Panc1 (cell line): ENCODE measurements at regions not wholly inside any gene's neighbourhood (a gene's known extent, or its start where the extent isn't known, plus 50 kb on each side); places are given as distances from the start of the nearest gene placed in this dataset.

ENCODE experiments used
- ATAC-seq: fragments of 200-7000 bp; cut with Tn5 transposase; 2 replicates; pipeline ENCODE4 v1.9.1; 2020; ENCODE audit warnings: mild to moderate bottlenecking, moderate library complexity
- BruUV-seq: library from RNA; stranded (reverse); fragments of 400-500 nt; replicated peaks from 2 replicates; lab custom pipeline; 2021; lab: Mats Ljungman, UMichigan
- CTCF ChIA-PET: fragments of 300-600 bp; sonication (Branson Sonifier 250); formaldehyde crosslinking; loops from one replicate; lab custom pipeline; 2022; ENCODE audit warnings: antibody characterized with exemption; lab: Charles Lee
- POLR2A ChIA-PET: fragments of 300-600 bp; sonication (Branson Sonifier 250); formaldehyde crosslinking; loops from one replicate; lab custom pipeline; 2022; ENCODE audit warnings: antibody characterized with exemption; lab: Charles Lee
- DNase-seq: peaks from one replicate; pipeline ENCODE4 v3.0.0-alpha.2; 2010; ENCODE audit warnings: low read depth, low spot score
- H3K27ac ChIP-seq: 2 replicates; pipeline ENCODE4 v1.5.1; 2011; ENCODE audit warnings: mild to moderate bottlenecking, low read length, inconsistent platforms
- H3K27me3 ChIP-seq: fragments of 200-500 bp; sonication (Bioruptor generic); 2 replicates; pipeline ENCODE4 v1.6.0; 2014; ENCODE audit warnings: low read length, inconsistent platforms; ENCODE audit not compliant: control insufficient read depth, insufficient read depth
- H3K36me3 ChIP-seq: fragments of 200-500 bp; sonication (Bioruptor generic); 2 replicates; pipeline ENCODE4 v1.5.1; 2014; ENCODE audit warnings: inconsistent platforms, mild to moderate bottlenecking, low read length, moderate library complexity; ENCODE audit not compliant: control insufficient read depth, insufficient read depth
- H3K4me1 ChIP-seq: 2 replicates; pipeline ENCODE4 v1.5.1; 2011; ENCODE audit warnings: inconsistent platforms, mild to moderate bottlenecking, low read length, moderate library complexity; ENCODE audit not compliant: control insufficient read depth, insufficient read depth
- H3K4me3 ChIP-seq, 2 experiments: 2 replicates each; pipeline ENCODE4 v1.5.1; 2011 to 2012; ENCODE audit warnings: low read depth in 2 of 2, low read length in 2 of 2, mild to moderate bottlenecking in 2 of 2, inconsistent platforms in 1 of 2, moderate library complexity in 1 of 2
- H3K9me3 ChIP-seq: fragments of 200-500 bp; sonication (Bioruptor generic); 2 replicates; pipeline ENCODE4 v1.5.1; 2014; ENCODE audit warnings: low read depth, mild to moderate bottlenecking, inconsistent platforms, low read length, moderate library complexity; ENCODE audit not compliant: control insufficient read depth, insufficient read depth
- CTCF ChIP-seq: fragments of 450-650 bp; IDR thresholded peaks from 2 replicates; pipeline ENCODE4 v1.5.1; 2017; ENCODE audit warnings: mild to moderate bottlenecking
- POLR2AphosphoS5 ChIP-seq: IDR thresholded peaks from 2 replicates; pipeline ENCODE4 v1.6.1; 2012; ENCODE audit warnings: mild to moderate bottlenecking, low read depth, low read length, moderate library complexity
- SIN3A ChIP-seq: IDR thresholded peaks from 2 replicates; pipeline ENCODE4 v1.6.1; 2012; ENCODE audit warnings: low read depth, mild to moderate bottlenecking, low read length, moderate library complexity, borderline replicate concordance; ENCODE audit not compliant: insufficient read depth
- TCF7L2 ChIP-seq: IDR thresholded peaks from 2 replicates; pipeline ENCODE4 v1.6.1; 2011; ENCODE audit warnings: mild to moderate bottlenecking, low read depth, low read length, inconsistent platforms
- in situ Hi-C: cut with HindIII; loops from 2 replicates; pipeline ENCODE4 v1.10.0; 2016; ENCODE audit warnings: low sequenced_read_pairs, low pct_unique_long_range_greater_than_20kb
- intact Hi-C: fragments of 100-400 bp; cut with micrococcal nuclease; formaldehyde crosslinking; loops from one replicate; pipeline ENCODE4 v1.10.0; 2022; ENCODE audit not compliant: unreplicated experiment
- TF ChIP-seq, protein P1 (sequence below), 2 experiments: IDR thresholded peaks; 2 replicates each; pipeline ENCODE4 v1.6.1; 2011 to 2012; ENCODE audit warnings: low read depth in 2 of 2, control low read depth in 1 of 2, low read length in 1 of 2, mild to moderate bottlenecking in 1 of 2, moderate library complexity in 1 of 2; ENCODE audit not compliant: insufficient read depth in 1 of 2

- BruUV-seq, result no TSS peak
- no peaks in the 10 kb centered on the region for H3K9me3 ChIP-seq
- POLR2A ChIA-PET, result no interaction called here
- in situ Hi-C loops (no loop called here), intact Hi-C loops (no loop called here)
- no peak overlapping the region for H3K4me3 ChIP-seq
- ATAC-seq (no peak), DNase-seq (no peak)
- H3K27me3 ChIP-seq, result no peaks in the 10 kb centered on the region
- TF ChIP-seq SIN3A (no peak), TCF7L2 (no peak), CTCF (no peak), POLR2AphosphoS5 (no peak)
- TF ChIP-seq, protein P1, sequence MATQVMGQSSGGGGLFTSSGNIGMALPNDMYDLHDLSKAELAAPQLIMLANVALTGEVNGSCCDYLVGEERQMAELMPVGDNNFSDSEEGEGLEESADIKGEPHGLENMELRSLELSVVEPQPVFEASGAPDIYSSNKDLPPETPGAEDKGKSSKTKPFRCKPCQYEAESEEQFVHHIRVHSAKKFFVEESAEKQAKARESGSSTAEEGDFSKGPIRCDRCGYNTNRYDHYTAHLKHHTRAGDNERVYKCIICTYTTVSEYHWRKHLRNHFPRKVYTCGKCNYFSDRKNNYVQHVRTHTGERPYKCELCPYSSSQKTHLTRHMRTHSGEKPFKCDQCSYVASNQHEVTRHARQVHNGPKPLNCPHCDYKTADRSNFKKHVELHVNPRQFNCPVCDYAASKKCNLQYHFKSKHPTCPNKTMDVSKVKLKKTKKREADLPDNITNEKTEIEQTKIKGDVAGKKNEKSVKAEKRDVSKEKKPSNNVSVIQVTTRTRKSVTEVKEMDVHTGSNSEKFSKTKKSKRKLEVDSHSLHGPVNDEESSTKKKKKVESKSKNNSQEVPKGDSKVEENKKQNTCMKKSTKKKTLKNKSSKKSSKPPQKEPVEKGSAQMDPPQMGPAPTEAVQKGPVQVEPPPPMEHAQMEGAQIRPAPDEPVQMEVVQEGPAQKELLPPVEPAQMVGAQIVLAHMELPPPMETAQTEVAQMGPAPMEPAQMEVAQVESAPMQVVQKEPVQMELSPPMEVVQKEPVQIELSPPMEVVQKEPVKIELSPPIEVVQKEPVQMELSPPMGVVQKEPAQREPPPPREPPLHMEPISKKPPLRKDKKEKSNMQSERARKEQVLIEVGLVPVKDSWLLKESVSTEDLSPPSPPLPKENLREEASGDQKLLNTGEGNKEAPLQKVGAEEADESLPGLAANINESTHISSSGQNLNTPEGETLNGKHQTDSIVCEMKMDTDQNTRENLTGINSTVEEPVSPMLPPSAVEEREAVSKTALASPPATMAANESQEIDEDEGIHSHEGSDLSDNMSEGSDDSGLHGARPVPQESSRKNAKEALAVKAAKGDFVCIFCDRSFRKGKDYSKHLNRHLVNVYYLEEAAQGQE (IDR thresholded peaks at IDR 0.05; ENCODE audit: insufficient read depth in 1 of 2, low read depth in 2 of 2, low read length in 1 of 2), result no peak
- H3K36me3 ChIP-seq, result no peaks in the 10 kb centered on the region
- no peak overlapping the region for H3K27ac ChIP-seq
- H3K4me1 ChIP-seq, result no peaks in the 10 kb centered on the region
- CTCF ChIA-PET, result no interaction called here
Observed at GRCh38 chr5:109562441-109562840, 127.3 kb upstream of the MAN2A1 start.

DNA sequence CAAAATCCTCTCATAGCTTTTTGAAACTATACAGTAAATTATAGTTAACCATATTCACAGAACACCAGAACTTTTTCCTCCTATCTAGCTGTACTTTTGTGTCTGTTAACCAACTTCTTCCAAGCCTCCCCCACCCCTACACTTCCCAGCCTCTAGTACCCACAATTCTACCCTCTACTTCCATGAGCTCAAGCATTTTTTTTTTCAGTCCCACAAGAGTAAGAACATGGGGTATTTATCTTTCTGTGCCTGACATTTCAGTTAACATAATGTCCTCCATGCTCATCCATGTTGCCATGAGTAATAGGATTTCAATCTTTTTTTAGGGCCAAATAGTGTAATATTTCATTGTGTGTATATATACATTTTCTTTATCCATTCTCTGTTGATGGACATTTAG is 128.3 kb upstream of the MAN2A1 start:
- TF ChIP-seq SIN3A (no peak), TCF7L2 (no peak), CTCF (no peak), POLR2AphosphoS5 (no peak)
- TF ChIP-seq, protein P1 (IDR thresholded peaks at IDR 0.05; ENCODE audit: insufficient read depth in 1 of 2, low read depth in 2 of 2, low read length in 1 of 2), result no peak
- no peaks in the 10 kb centered on the region for H3K27me3 ChIP-seq
- ATAC-seq (no peak), DNase-seq (no peak)
- CTCF ChIA-PET, result no interaction called here
- H3K4me1 ChIP-seq, result no peaks in the 10 kb centered on the region
- no peak overlapping the region for H3K4me3 ChIP-seq
- H3K9me3 ChIP-seq, result no peaks in the 10 kb centered on the region
- POLR2A ChIA-PET, result no interaction called here
- in situ Hi-C loops, result no loop called here
- H3K27ac ChIP-seq, result no peak overlapping the region
- H3K36me3 ChIP-seq, result no peaks in the 10 kb centered on the region
- no TSS peak for BruUV-seq
- intact Hi-C loops, result no loop called here
